ENCODE measurements at regions not wholly inside any gene's neighbourhood (a gene's known extent, or its start where the extent isn't known, plus 50 kb on each side); places are given as distances from the start of the nearest gene placed in this dataset.
"Not testable (repeated sequence)": the region's sequence is repeated elsewhere in the genome, so short reads cannot be mapped to it uniquely, and the experiment has no call there.

GRCh38 chr1:172717722-172718465, 59.0 kb downstream of the FASLG start:
- DNase-seq: no peak

DNA sequence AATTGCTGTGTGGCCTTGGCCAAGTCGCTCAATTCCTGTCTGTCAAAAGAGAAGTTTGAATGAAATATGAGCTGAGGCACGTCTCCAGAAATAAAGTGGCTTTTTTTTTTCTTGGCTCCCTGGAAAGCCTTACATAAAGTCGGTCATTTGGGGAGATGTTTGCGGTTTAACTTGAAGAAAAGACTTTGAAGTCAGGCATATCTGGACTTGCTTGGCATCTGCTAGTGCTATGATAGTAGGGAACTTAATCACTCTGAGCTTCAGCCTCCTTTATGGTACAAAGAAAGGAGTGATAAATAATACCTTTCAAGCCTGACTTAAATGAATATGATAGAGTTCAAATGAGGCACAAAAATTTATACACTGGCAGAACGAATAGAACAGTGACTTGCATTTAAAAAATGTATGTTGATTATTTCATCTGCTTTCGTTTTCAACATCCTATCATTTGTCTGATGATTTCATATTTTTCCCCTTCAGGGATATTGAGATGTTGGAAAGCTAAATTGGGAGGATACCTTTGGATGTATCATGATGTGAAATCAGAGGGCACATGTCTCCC, 60.2 kb downstream of the FASLG start:
- no peak for DNase-seq

DNA sequence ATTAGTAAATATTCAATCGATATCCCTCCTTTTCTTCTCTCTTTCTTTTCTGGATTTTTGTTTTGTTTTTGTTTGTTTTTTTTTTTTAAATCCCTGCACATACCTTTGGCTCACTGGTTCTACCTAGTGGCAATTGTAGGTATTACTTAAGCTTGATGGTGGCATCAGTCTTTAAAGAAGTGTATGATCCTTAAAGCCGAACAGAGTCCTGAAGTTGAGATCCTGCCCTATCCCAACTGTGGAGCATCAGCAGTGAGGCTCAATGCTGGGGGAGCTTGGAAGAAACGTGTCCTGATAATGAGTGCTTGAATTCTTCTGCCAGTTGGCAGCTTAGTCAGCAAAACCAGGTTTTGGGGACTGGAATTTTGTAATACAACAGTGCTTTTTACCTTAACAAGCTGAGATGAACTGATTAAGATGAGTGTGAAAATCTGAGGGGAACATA, 60.8 kb downstream of the FASLG start:
- DNase-seq: peak; percentile 15 to 31

- DNase-seq: no peak
Measured at GRCh38 chr1:172720339-172720738, 61.4 kb downstream of the FASLG start.

GRCh38 chr1:172723251-172723650, 64.3 kb downstream of the FASLG start:
- no peak for DNase-seq

GRCh38 chr1:172724232-172724631, 65.3 kb downstream of the FASLG start:
- no peak for DNase-seq

GRCh38 chr1:172724765-172725613, 66.1 kb downstream of the FASLG start:
- DNase-seq: peak; percentile 59 to 85

DNA sequence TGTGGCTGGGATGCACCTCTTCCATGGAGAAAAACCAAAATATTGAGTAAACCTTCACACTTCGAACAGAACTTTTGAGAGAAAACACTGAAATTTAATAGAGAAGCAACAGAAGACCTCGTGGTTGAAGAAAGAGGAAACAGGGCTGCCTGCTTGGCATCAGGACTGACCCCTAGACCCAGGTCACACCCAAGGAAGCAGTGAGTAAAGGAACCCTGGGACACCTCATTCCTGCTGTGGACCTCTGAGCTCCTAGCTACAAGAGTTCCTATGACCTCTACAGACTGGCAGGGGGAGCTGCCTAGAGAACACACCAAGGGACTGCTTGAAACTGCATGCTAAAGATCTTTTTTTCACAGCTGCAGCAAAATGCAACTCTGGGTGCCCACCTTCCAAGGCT, 67.8 kb downstream of the FASLG start:
- peak; percentile 34 to 66 for DNase-seq

DNA sequence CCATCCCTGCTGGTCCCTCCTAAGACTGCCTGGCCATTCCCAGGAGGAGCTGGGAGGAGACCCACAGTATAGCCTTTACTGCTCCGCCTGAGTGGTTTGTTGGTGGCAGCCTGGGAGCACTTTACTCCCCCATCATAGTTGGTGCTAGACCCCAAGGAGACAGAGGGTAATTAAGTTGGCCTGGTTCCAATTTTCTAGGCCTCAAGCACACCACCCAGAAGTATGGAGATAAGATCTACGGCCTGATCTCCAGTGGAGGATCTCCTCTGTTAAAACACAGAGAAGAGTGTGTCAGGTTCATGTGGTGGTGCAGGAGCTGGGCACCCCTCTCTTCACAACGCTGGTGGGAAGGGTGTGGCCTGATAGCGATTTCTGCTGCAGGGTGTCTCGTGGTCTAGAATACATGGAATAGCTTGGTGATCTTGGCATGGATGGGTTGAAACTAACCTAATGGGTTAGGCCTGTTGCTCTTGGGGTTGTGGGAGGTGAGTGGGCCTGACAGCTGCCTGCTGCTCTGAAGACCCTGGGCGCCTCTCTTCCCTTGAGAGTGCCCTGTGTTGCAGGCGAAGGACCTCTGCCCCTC, 68.5 kb downstream of the FASLG start:
- DNase-seq: no peak

- peak; percentile 58 to 60 for DNase-seq
Measured at GRCh38 chr1:172727956-172728603, 69.2 kb downstream of the FASLG start.

- DNase-seq: not testable (repeated sequence)
Measured at GRCh38 chr1:172728705-172729104, 69.8 kb downstream of the FASLG start.

DNA sequence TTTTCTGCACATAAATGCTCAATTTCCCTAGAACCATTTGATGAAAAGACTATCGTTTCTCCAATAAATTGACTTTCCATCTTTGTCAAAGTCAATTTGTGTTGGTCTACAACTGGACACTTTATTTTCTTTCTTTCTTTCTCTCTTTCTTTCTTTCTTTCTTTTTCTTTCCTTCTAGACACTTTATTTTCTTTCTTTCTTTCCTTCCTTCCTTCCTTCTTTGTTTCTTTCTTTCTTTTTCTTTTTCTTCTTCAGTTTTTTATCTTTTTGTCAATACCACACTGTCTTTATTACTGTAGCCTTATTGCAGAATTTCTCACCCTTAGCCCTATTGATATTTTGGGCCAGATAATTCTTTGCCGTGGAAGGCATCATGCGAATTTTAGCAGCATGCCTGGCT, 73.5 kb downstream of the FASLG start:
- no peak for DNase-seq

DNA sequence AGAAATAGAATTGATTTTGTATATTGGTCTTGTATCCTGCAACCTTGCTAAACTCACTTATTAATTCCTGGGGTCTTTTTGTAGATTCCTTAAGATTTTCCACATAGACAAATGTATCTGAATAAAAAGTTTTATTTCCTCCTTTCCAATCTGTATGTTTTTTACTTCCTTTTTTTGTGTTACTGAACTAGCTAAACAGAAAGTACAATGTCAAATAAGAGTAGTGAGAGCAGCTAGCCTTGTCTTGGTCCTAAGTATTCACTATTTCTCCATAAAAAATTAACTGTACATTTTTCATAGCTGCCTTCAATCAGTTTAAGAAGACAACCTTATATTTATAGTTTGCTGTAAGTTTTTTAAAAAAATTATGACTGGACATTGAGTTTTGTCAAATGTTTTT, 74.9 kb downstream of the FASLG start:
- DNase-seq: peak; percentile 19 to 67

DNA sequence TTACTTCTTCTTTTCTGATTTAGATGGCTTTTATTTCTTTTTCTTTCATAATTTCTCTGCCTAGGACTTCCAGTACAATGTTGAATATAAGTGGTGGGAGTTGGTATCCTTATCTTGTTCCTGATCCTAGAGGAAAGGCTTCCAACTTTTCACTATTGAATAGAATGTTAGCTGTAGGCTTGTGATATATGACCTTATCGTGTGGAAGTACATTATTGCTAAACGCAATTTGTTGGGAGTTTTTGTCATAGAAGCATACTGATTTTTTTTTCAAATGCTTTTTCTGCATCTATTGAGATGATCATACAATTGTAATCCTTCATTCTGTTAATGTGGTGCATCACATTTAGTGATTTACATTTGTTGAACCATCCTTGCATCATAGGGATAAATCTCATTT, 79.5 kb downstream of the FASLG start:
- DNase-seq: no peak

- peak; percentile 6 to 28 for DNase-seq
Measured at GRCh38 chr1:172742599-172743500, 83.9 kb downstream of the FASLG start.

- peak; percentile 75 to 76 for DNase-seq
Measured at GRCh38 chr1:172745014-172745413, 86.1 kb downstream of the FASLG start.

DNA sequence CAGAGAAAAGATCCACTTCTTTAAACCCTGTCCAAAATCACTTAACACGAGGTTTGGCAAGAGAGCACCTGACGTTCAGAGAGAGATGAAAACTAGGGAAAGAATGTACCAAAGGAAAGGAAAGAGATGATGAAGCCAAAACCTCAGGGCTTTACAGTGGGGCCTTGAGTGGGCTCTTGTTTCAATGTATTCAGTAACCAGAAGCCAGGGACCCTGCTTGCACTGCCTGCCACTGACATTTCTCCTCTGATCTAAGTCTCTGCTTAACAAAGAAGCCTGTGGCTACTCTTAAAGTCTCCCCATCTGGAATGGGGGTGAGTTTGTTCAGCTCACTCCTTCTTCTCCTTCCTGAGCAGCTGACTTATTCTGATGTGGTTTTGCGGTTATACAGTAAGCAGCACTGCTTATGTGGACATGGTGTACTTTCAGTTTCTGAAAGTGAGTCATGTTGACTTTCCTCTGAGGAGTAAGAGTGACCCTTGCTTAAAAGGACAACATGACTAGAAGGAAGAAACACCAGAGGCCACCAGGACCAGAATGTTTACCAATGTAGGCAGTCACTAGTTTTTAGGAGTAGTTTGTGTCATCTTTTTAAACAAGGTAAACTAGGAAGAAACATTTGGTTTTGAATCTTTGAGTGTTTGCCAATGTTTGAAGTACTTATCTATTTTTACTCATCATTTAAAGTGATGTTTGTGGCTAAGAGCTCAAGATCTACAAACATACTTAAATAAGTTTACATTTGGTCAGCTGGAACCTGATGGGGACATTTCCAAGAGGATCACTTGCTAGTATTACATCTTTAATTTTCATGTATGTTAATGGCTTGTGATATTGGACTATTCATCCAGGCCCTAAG, 87.4 kb downstream of the FASLG start:
- peak; percentile 93 to 94 for DNase-seq

- DNase-seq: no peak
Measured at GRCh38 chr1:172748201-172748600, 89.3 kb downstream of the FASLG start.

DNA sequence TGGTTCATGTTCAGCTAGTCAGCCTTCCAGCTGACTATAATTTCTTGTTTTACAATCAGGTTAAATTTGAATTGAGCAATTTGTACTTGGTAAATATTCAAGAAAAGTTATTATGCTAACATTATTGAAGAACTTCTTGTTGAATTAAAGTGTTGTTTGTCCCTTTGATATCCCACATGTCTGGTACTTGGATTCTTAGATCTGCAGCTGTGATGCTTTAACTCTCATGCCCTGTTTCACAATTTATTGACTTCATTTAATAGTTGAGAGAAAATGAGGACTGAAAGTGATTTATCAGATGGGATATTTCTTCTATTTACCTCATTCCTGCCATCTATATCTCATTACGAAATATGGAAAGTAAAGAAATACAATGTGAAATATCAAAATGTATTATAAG, 92.8 kb downstream of the FASLG start:
- DNase-seq: no peak

- DNase-seq: no peak
Measured at GRCh38 chr1:172753964-172754363, 95.1 kb downstream of the FASLG start.

DNA sequence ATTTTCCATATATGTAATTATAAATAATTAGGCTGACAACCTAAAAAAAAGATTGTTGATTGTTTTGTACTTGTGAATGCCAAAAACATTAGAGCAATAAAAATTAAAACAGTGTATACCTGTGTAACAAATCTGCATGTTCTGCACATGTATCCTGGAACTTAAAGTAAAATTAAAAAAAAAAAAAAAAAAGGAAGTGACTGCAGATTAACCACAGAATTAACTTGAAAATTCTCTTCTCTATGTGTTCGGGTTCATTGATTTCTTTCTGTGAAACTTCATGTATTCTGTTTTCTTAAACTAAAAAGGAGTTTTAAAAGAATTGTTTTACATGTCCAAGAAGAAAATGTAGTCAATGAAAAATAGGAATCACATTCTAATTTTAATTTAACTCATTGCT, 95.7 kb downstream of the FASLG start:
- DNase-seq: peak; percentile 3 to 9

All from AML-193 (cell line).